GM12875 (cell line): ENCODE measurements at regions not wholly inside any gene's neighbourhood (a gene's known extent, or its start where the extent isn't known, plus 50 kb on each side); places are given as distances from the start of the nearest gene placed in this dataset.

ENCODE experiments used
- H3K4me3 ChIP-seq: one replicate; pipeline ENCODE4 v1.5.1; 2011; ENCODE audit warnings: low read depth, low read length, control low read depth
- TF ChIP-seq, protein P1 (sequence below): IDR thresholded peaks from 2 replicates; pipeline ENCODE4 v1.5.1; 2011; ENCODE audit warnings: low read depth, mild to moderate bottlenecking, control low read depth, inconsistent platforms, low read length, moderate library complexity, borderline replicate concordance; ENCODE audit not compliant: insufficient read depth

DNA sequence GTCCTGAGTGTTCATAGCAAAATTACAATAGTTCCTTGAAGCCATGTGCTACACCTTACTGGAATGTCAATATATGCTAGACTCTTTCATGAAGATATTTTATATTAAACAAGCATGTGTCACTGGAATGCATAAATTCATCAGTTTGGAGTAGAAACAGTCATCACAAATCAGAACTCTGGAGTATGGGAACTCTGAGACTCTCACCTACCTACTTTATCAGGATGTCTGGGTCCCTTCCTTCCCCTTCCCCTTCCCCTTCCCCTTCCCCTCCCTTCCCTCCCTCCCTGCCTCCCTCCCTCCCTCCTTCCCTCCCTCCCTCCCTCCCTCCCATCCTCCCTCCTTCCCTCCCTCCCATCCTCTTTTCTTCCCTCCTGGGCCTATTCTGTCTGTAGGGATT lies 144.7 kb upstream of the PEX5L start:
- TF ChIP-seq, protein P1, sequence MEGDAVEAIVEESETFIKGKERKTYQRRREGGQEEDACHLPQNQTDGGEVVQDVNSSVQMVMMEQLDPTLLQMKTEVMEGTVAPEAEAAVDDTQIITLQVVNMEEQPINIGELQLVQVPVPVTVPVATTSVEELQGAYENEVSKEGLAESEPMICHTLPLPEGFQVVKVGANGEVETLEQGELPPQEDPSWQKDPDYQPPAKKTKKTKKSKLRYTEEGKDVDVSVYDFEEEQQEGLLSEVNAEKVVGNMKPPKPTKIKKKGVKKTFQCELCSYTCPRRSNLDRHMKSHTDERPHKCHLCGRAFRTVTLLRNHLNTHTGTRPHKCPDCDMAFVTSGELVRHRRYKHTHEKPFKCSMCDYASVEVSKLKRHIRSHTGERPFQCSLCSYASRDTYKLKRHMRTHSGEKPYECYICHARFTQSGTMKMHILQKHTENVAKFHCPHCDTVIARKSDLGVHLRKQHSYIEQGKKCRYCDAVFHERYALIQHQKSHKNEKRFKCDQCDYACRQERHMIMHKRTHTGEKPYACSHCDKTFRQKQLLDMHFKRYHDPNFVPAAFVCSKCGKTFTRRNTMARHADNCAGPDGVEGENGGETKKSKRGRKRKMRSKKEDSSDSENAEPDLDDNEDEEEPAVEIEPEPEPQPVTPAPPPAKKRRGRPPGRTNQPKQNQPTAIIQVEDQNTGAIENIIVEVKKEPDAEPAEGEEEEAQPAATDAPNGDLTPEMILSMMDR = no peak
- H3K4me3 ChIP-seq = no peak overlapping the region

DNA sequence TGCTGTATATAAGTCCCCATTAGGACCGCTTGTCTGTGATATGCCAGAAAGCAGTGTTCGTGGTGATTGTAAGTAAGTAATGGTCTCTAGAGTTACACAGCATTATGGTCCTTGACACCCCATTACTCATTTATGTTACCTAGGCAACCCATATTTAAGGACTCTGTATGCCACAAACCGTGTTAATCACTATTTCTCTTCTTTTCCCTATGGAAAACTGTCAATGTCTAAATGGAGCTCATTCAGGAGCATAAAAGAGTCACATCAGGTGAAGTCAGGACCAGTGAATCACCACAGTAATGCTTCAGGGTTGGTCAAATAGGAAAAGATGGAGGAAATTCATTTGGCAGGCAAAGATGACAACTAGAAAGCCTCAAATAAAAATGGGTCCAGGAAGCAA lies 146.6 kb upstream of the PEX5L start:
- no peak overlapping the region for H3K4me3 ChIP-seq
- TF ChIP-seq, protein P1 = no peak

DNA sequence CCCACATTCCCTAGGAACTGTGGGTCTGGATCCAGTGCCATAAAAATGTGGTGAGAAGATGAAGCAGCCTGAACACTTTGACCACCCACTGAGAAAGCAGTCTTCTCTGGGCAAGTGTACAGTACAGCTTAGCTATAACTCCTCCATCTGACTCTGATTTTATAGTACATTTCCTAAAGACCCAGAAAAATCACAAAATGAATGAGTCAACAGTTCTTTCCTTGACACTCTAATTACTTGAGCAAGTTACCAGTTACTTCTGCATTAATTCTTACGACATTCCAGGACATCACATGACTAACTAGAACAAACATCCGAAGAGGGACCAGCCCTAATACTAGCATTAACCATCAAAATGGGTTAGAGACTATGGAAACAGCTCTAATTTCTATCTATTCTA lies 148.1 kb upstream of the PEX5L start:
- TF ChIP-seq, protein P1 = no peak
- H3K4me3 ChIP-seq = no peak overlapping the region

DNA sequence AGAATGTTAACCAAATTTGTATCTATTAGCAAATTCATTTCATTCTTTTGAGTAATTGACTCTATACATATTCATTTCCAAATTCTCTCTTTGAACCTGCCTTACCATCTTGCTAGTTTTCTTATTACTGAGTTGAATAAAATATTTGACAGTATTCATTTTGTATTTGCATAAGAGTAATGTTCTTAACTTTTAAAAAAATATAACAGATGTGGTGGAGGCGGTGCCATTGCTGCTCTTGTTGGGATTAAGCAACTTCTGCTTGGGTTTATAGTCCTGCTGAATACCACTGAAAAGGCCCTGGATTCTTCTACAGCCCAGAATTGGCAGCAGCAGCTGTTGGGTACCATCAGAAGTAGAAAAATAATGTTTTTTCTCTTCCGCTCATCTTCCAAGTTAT lies 148.9 kb upstream of the PEX5L start:
- TF ChIP-seq, protein P1 = no peak

DNA sequence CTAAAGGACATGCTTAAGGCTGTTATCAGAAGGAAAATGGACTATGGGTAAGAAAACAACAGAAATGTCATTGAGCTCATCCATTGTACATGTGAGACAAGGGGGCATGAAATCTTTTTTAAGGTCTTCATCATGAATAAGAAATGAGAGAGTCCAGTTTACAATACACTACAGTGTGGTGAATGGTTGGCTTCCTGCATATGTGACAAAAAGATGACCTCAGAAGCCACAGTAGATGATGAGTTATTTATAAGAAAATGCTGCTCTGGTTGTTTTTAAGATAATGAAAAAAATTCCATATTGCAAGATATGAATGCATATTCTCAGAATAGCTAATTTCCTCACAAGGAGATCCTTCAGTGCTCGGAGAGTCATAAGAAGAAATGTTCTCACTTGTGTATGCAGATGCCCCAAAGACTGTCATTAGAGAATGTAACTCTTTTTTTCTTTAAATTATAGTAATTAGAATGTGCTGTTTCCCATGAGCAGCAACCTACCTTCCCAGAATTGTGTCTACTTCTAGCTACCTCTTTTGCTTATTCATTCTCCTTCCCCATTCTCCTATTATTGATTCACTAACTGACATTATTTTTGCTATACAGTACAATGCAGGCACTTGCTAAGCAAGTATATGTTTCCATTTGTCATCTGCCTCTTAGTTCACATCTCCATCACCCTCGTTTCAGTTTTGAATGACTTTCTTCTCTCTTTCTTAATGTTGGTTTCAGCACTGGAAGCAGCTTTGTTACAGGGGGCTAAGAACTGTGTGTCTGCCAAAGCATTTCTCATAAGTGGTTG lies 152.0 kb upstream of the PEX5L start:
- TF ChIP-seq, protein P1 = no peak
- H3K4me3 ChIP-seq = no peak overlapping the region

More for the DNA sequence above, 148.9 kb upstream of the PEX5L start:
- no peak overlapping the region for H3K4me3 ChIP-seq

DNA sequence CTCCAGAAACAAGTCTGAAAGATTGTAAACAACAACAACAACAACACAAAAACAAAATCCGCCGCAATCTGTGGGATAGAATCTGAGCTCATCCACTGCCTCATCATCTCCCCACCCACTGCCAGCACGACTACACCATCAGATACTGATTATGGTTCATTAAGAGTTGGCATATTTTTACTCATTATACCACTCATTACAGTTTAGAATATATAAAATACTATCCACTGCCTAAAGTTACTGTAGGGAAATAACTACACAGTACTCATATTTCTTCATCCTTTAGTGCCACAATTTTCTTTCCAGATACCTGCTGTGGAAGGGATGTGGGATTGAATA lies 152.5 kb upstream of the PEX5L start:
- TF ChIP-seq, protein P1 = no peak
- no peak overlapping the region for H3K4me3 ChIP-seq

DNA sequence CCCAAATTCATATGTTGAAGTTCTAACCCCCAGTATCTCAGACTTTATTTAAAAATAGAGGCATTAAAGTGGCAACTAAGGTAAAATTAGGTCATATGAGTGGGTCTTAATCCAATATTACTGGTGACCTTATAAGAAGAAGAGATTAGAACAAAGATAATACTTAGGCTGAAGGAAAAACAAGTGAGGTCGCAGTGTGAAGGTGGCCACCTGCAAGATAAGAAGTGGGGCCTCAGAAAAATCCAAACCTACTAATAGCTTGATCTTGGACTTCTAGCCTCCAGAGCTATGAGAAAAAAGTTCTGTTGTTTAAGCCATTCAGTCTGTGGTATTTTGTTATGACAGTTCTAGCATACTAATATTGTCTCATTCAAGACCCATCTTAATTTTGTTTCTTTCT lies 159.9 kb upstream of the PEX5L start:
- H3K4me3 ChIP-seq = no peak overlapping the region
- TF ChIP-seq, protein P1 = no peak
